SK-N-SH (cell line): ENCODE measurements at regions not wholly inside any gene's neighbourhood (a gene's known extent, or its start where the extent isn't known, plus 50 kb on each side); places are given as distances from the start of the nearest gene placed in this dataset.

Source experiments
- CTCF ChIA-PET: fragments of 300-600, 350-600 bp; formaldehyde crosslinking; extraction: SDS; loops from one replicate; lab custom pipeline; 2021; lab: Yijun Ruan, JAX
- POLR2A ChIA-PET: fragments of 350-600 bp; sonication (Branson Sonifier 250); formaldehyde crosslinking; extraction: SDS; loops from one replicate; lab custom pipeline; 2020; ENCODE audit warnings: antibody characterized with exemption, inconsistent platforms; lab: Yijun Ruan, JAX
- DNase-seq: peaks from one replicate; pipeline ENCODE4 v3.0.0; 2012
- H2AFZ ChIP-seq: fragments of 200-600 bp; sonication (generic); 2 replicates; pipeline ENCODE4 v1.8.1; 2016; ENCODE audit warnings: antibody characterized with exemption, mild to moderate bottlenecking, low read depth
- H3F3A ChIP-seq: fragments of 200-600 bp; sonication (generic); replicated peaks from 2 replicates; pipeline ENCODE3; 2016; ENCODE audit warnings: antibody characterized with exemption, mild to moderate bottlenecking; ENCODE audit not compliant: insufficient read depth
- H3K27ac ChIP-seq, 2 experiments: fragments of 200-500 bp in 1 of 2; fragments of 200-600 bp in 1 of 2; sonication (Bioruptor generic) in 1 of 2; sonication (generic), shearing (Covaris generic) in 1 of 2; 2 replicates each; pipeline versions ENCODE4 v1.5.1 to v1.6.1; 2014 to 2016; ENCODE audit warnings: low read depth in 2 of 2, inconsistent platforms in 1 of 2, low read length in 1 of 2, mild to moderate bottlenecking in 1 of 2, mixed read lengths in 1 of 2
- H3K27me3 ChIP-seq: fragments of 200-600 bp; sonication (generic), shearing (Covaris generic); 2 replicates; pipeline ENCODE4 v1.6.1; 2016; ENCODE audit warnings: mixed run types; ENCODE audit not compliant: insufficient read depth
- H3K36me3 ChIP-seq, 2 experiments: fragments of 200-500 bp in 1 of 2; fragments of 200-600 bp in 1 of 2; sonication (Bioruptor generic) in 1 of 2; sonication (generic) in 1 of 2; replicated peaks in 1 of 2; 2 replicates each; pipeline versions ENCODE3 to v1.5.1; 2014 to 2016; ENCODE audit warnings: low read length in 1 of 2, mild to moderate bottlenecking in 1 of 2; ENCODE audit not compliant: insufficient read depth in 2 of 2, control insufficient read depth in 1 of 2
- H3K4me1 ChIP-seq, 2 experiments: fragments of 200-500 bp in 1 of 2; fragments of 200-600 bp in 1 of 2; sonication (Bioruptor generic) in 1 of 2; sonication (generic), shearing (Covaris generic) in 1 of 2; 2 replicates each; pipeline versions ENCODE4 v1.5.1 to v1.6.1; 2014 to 2016; ENCODE audit warnings: low read depth in 1 of 2, low read length in 1 of 2, mixed run types in 1 of 2; ENCODE audit not compliant: insufficient read depth in 2 of 2, control insufficient read depth in 1 of 2
- H3K4me2 ChIP-seq: fragments of 200-600 bp; sonication (generic), shearing (Covaris generic); 2 replicates; pipeline ENCODE4 v1.6.1; 2017; ENCODE audit warnings: mixed run types
- H3K4me3 ChIP-seq, 2 experiments: fragments of 200-500 bp in 1 of 2; fragments of 200-600 bp in 1 of 2; sonication (Bioruptor generic) in 1 of 2; sonication (generic), shearing (Covaris generic) in 1 of 2; 2 replicates each; pipeline versions ENCODE4 v1.5.1 to v1.8.1; 2014 to 2016; ENCODE audit warnings: low read depth in 2 of 2, inconsistent platforms in 1 of 2, low read length in 1 of 2, mild to moderate bottlenecking in 1 of 2, mixed read lengths in 1 of 2, moderate library complexity in 1 of 2
- H3K79me2 ChIP-seq: fragments of 200-600 bp; sonication (generic); 2 replicates; pipeline ENCODE4 v1.8.1; 2017; ENCODE audit warnings: mild to moderate bottlenecking; ENCODE audit not compliant: insufficient read depth
- H3K9ac ChIP-seq: fragments of 200-600 bp; sonication (generic); 2 replicates; pipeline ENCODE4 v1.6.1; 2017; ENCODE audit warnings: mixed run types
- H3K9me2 ChIP-seq: fragments of 200-600 bp; sonication (generic); 2 replicates; pipeline ENCODE4 v1.6.1; 2017; ENCODE audit warnings: mixed run types
- H3K9me3 ChIP-seq: fragments of 200-600 bp; sonication (generic); 2 replicates; pipeline ENCODE4 v1.6.1; 2017; ENCODE audit warnings: mixed run types, mild to moderate bottlenecking, moderate library complexity
- H4K20me1 ChIP-seq: fragments of 200-600 bp; sonication (generic); 2 replicates; pipeline ENCODE4 v1.6.1; 2017; ENCODE audit warnings: mild to moderate bottlenecking, mixed run types; ENCODE audit not compliant: insufficient read depth
- CHD2 ChIP-seq: fragments of 150-350 bp; IDR thresholded peaks from 2 replicates; pipeline ENCODE4 v1.6.1; 2018; ENCODE audit warnings: low read length; ENCODE audit not compliant: partially characterized antibody
- CTCF ChIP-seq: fragments of 200-600 bp; sonication (generic); IDR thresholded peaks from 2 replicates; pipeline ENCODE4 v1.6.1; 2017; ENCODE audit warnings: antibody characterized with exemption, mild to moderate bottlenecking, moderate library complexity
- FOSL2 ChIP-seq: IDR thresholded peaks from 2 replicates; pipeline ENCODE4 v1.4.0; 2012; ENCODE audit warnings: low read depth, mild to moderate bottlenecking, moderate library complexity, borderline replicate concordance
- FOXJ3 ChIP-seq: sonication (generic); formaldehyde crosslinking; IDR thresholded peaks from 2 replicates; pipeline ENCODE4 v1.5.1; 2020; ENCODE audit warnings: mild to moderate bottlenecking, missing genetic modification reagents
- GABPA ChIP-seq: IDR thresholded peaks from 2 replicates; pipeline ENCODE4 v1.4.0; 2012; ENCODE audit warnings: low read depth, mild to moderate bottlenecking
- GATA2 ChIP-seq: sonication (generic); formaldehyde crosslinking; IDR thresholded peaks from 2 replicates; pipeline ENCODE4 v1.5.0; 2020; ENCODE audit warnings: mild to moderate bottlenecking, missing genetic modification reagents
- IRF3 ChIP-seq: fragments of 150-350 bp; IDR thresholded peaks from 2 replicates; pipeline ENCODE4 v1.6.1; 2016; ENCODE audit warnings: mild to moderate bottlenecking, low read depth, low read length
- JUND ChIP-seq: IDR thresholded peaks from 2 replicates; pipeline ENCODE4 v1.4.0; 2012
- MXI1 ChIP-seq: IDR thresholded peaks from 2 replicates; pipeline ENCODE4 v1.6.1; 2012; ENCODE audit warnings: mild to moderate bottlenecking, low read depth, low read length, improper control_type of control experiment
- NRF1 ChIP-seq: IDR thresholded peaks from 2 replicates; pipeline ENCODE4 v1.6.1; 2012; ENCODE audit warnings: low read depth, mild to moderate bottlenecking, low read length
- PBX3 ChIP-seq: IDR thresholded peaks from 2 replicates; pipeline ENCODE4; 2012
- RAD21 ChIP-seq: IDR thresholded peaks from 2 replicates; pipeline ENCODE4 v1.6.1; 2012; ENCODE audit warnings: mild to moderate bottlenecking, low read length
- RCOR1 ChIP-seq: fragments of 150-350 bp; IDR thresholded peaks from 2 replicates; pipeline ENCODE4 v1.6.1; 2017; ENCODE audit warnings: antibody characterized with exemption, low read length
- REST ChIP-seq: IDR thresholded peaks from 2 replicates; pipeline ENCODE4 v1.6.1; 2012; ENCODE audit warnings: mild to moderate bottlenecking, low read depth, low read length, moderate library complexity
- RFX5 ChIP-seq: IDR thresholded peaks from 2 replicates; pipeline ENCODE4 v1.6.1; 2012; ENCODE audit warnings: mild to moderate bottlenecking, improper control_type of control experiment, low read length
- RXRA ChIP-seq: IDR thresholded peaks from 2 replicates; pipeline ENCODE4 v1.4.0; 2012; ENCODE audit warnings: low read depth, mild to moderate bottlenecking, borderline replicate concordance
- TAF1 ChIP-seq: IDR thresholded peaks from 2 replicates; pipeline ENCODE4 v1.6.1; 2012; ENCODE audit warnings: low read depth, mild to moderate bottlenecking, low read length, moderate library complexity, borderline replicate concordance
- USF1 ChIP-seq: IDR thresholded peaks from 2 replicates; pipeline ENCODE4 v1.4.0; 2012; ENCODE audit warnings: low read depth, borderline replicate concordance
- YY1 ChIP-seq: IDR thresholded peaks from 2 replicates; pipeline ENCODE4 v1.4.0; 2012; ENCODE audit warnings: low read depth, mild to moderate bottlenecking
- WGBS: methylation state at CpG from one replicate; pipeline ENCODE4 v1.1.6; 2017; ENCODE audit warnings: low lambda C conversion rate; 5-methylcytosine and 5-hydroxymethylcytosine counted together

GRCh38 chr12:107167756-107168155 is 74.4 kb upstream of the CRY1 start:
- WGBS = 36% methylated on average over 3 of the region's 3 CpGs
- Histone ChIP-seq H3K9me2 (no peaks in the 10 kb centered on the region), H3K9me3 (no peaks in the 10 kb centered on the region), H3K79me2 (no peaks in the 10 kb centered on the region), H3K27ac (no peak overlapping the region), H3K27me3 (no peaks in the 10 kb centered on the region; the same call in 1 of the 2 replicates), H3K4me3 (no peak overlapping the region), H3K36me3 (no peaks in the 10 kb centered on the region), H3F3A (no peaks in the 10 kb centered on the region), H2AFZ (no peak overlapping the region), H4K20me1 (no peaks in the 10 kb centered on the region), H3K4me2 (no peak overlapping the region), H3K9ac (no peak overlapping the region), H3K4me1 (no peaks in the 10 kb centered on the region)
- TF ChIP-seq GABPA (no peak), RCOR1 (no peak), JUND (no peak), CHD2 (no peak), CTCF (no peak), GATA2 (CRISPR knock-in tag) (no peak), MXI1 (no peak), RAD21 (no peak), IRF3 (no peak), RXRA (no peak), USF1 (no peak), NRF1 (no peak), REST (no peak), PBX3 (no peak), FOSL2 (no peak), FOXJ3 (CRISPR knock-in tag) (no peak), TAF1 (no peak), YY1 (no peak), RFX5 (no peak)
- DNase-seq = no peak
- POLR2A ChIA-PET = no interaction called here
- CTCF ChIA-PET = no interaction called here
